HepG2 (cell line): ENCODE measurements at regions not wholly inside any gene's neighbourhood (a gene's known extent, or its start where the extent isn't known, plus 50 kb on each side); places are given as distances from the start of the nearest gene placed in this dataset.

ENCODE experiments used
- ATF1 ChIP-seq: IDR thresholded peaks from 2 replicates; pipeline ENCODE4 v1.6.1; 2016; ENCODE audit warnings: mild to moderate bottlenecking, control low read depth
- ESRRA ChIP-seq: sonication (generic); formaldehyde crosslinking; IDR thresholded peaks from 2 replicates; pipeline ENCODE4 v1.5.1; 2020; ENCODE audit warnings: mild to moderate bottlenecking, low read depth, missing genetic modification reagents
- FOXA3 ChIP-seq: IDR thresholded peaks from 2 replicates; pipeline ENCODE4 v1.6.1; 2016; ENCODE audit warnings: missing genetic modification reagents, missing compliant biosample characterization
- FOXO1 ChIP-seq: sonication (generic); formaldehyde crosslinking; IDR thresholded peaks from 2 replicates; pipeline ENCODE4 v1.4.0; 2020; ENCODE audit warnings: missing genetic modification reagents
- KLF15 ChIP-seq: sonication (generic); formaldehyde crosslinking; IDR thresholded peaks from 2 replicates; pipeline ENCODE4 v1.8.1; 2023; ENCODE audit warnings: borderline replicate concordance, mild to moderate bottlenecking, inconsistent platforms, missing genetic modification reagents, mixed read lengths
- NCOA1 ChIP-seq: sonication (generic); formaldehyde crosslinking; IDR thresholded peaks from 2 replicates; pipeline ENCODE4 v1.9.0; 2021; ENCODE audit warnings: missing genetic modification reagents
- POLR2AphosphoS5 ChIP-seq: IDR thresholded peaks from 2 replicates; pipeline ENCODE4 v1.6.1; 2012; ENCODE audit warnings: low read depth, low read length
- SNAPC2 ChIP-seq: sonication (generic); formaldehyde crosslinking; IDR thresholded peaks from 2 replicates; pipeline ENCODE4 v1.8.1; 2022; ENCODE audit warnings: mild to moderate bottlenecking, missing genetic modification reagents
- ZNF431 ChIP-seq: sonication (generic); formaldehyde crosslinking; IDR thresholded peaks from 2 replicates; pipeline ENCODE4 v1.9.0; 2022; ENCODE audit warnings: missing genetic modification reagents, low read depth, mild to moderate bottlenecking, borderline replicate concordance
- ZNF501 ChIP-seq: sonication (generic); formaldehyde crosslinking; IDR thresholded peaks from 2 replicates; pipeline ENCODE4 v1.5.1; 2020; ENCODE audit warnings: mild to moderate bottlenecking, moderate library complexity, missing genetic modification reagents
- ZNF550 ChIP-seq: sonication (generic); formaldehyde crosslinking; IDR thresholded peaks from 2 replicates; pipeline ENCODE4 v1.4.0; 2020; ENCODE audit warnings: mild to moderate bottlenecking, missing genetic modification reagents, borderline replicate concordance
- ZNF556 ChIP-seq: sonication (generic); formaldehyde crosslinking; IDR thresholded peaks from 2 replicates; pipeline ENCODE4 v1.4.0; 2020; ENCODE audit warnings: mild to moderate bottlenecking, missing genetic modification reagents, borderline replicate concordance
- TF ChIP-seq, protein P1 (sequence below): sonication (generic); formaldehyde crosslinking; IDR thresholded peaks from 2 replicates; pipeline ENCODE4 v1.5.1; 2020; ENCODE audit warnings: missing genetic modification reagents, mild to moderate bottlenecking, borderline replicate concordance
- TF ChIP-seq, protein P2 (sequence below): sonication (generic); formaldehyde crosslinking; IDR thresholded peaks from 2 replicates; pipeline ENCODE4 v1.5.0; 2020; ENCODE audit warnings: mild to moderate bottlenecking, missing genetic modification reagents, moderate library complexity
- TF ChIP-seq, protein P3 (sequence below): sonication (generic); formaldehyde crosslinking; IDR thresholded peaks from 2 replicates; pipeline ENCODE4 v1.4.0; 2020; ENCODE audit warnings: missing genetic modification reagents, low read depth, mild to moderate bottlenecking, borderline replicate concordance
- TF ChIP-seq, protein P4 (sequence below): fragments of 450-650 bp; IDR thresholded peaks from 2 replicates; pipeline ENCODE4 v1.6.1; 2017; ENCODE audit warnings: mild to moderate bottlenecking
- TF ChIP-seq, protein P5 (sequence below): sonication (generic); formaldehyde crosslinking; IDR thresholded peaks from 2 replicates; pipeline ENCODE4 v1.4.0; 2020; ENCODE audit warnings: mild to moderate bottlenecking, missing genetic modification reagents

DNA sequence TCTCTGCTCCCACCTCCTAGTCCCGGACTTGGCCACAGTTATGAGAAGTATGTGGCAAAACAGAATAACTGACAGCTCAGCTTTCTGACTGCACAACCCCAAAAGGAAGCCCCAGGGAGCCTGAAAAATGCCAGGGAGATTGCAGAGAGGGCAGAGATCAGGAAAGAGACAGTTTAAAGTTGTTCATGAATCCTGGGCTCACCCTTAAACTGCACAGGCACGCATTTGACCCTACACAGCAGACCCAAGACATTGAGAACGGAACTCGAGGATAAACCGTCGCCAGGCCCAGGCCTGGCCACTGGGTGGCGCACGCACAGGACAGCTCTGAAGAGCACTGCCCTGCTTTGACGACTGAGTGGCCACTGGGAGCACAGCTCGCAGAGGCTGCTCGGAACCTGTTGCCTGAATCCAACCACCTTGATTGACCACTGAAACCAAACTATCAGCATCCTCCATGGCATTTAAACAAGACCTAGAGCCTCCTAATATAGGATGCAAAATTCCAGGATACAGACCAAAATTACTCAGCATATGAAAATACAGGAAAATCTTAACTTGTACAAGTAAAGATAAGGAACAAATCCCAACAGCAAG is 114.0 kb downstream of the C16orf95 start (continued):
- TF ChIP-seq FOXA3, result 0 out of 2 replicates have a peak, but pooled peaks have one; percentile 35
- TF ChIP-seq, protein P1, sequence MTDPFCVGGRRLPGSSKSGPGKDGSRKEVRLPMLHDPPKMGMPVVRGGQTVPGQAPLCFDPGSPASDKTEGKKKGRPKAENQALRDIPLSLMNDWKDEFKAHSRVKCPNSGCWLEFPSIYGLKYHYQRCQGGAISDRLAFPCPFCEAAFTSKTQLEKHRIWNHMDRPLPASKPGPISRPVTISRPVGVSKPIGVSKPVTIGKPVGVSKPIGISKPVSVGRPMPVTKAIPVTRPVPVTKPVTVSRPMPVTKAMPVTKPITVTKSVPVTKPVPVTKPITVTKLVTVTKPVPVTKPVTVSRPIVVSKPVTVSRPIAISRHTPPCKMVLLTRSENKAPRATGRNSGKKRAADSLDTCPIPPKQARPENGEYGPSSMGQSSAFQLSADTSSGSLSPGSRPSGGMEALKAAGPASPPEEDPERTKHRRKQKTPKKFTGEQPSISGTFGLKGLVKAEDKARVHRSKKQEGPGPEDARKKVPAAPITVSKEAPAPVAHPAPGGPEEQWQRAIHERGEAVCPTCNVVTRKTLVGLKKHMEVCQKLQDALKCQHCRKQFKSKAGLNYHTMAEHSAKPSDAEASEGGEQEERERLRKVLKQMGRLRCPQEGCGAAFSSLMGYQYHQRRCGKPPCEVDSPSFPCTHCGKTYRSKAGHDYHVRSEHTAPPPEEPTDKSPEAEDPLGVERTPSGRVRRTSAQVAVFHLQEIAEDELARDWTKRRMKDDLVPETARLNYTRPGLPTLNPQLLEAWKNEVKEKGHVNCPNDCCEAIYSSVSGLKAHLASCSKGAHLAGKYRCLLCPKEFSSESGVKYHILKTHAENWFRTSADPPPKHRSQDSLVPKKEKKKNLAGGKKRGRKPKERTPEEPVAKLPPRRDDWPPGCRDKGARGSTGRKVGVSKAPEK, result no peak
- no peak for TF ChIP-seq ATF1
- TF ChIP-seq SNAPC2, result no peak
- no peak for TF ChIP-seq ZNF550 (CRISPR knock-in tag)
- TF ChIP-seq, protein P2, sequence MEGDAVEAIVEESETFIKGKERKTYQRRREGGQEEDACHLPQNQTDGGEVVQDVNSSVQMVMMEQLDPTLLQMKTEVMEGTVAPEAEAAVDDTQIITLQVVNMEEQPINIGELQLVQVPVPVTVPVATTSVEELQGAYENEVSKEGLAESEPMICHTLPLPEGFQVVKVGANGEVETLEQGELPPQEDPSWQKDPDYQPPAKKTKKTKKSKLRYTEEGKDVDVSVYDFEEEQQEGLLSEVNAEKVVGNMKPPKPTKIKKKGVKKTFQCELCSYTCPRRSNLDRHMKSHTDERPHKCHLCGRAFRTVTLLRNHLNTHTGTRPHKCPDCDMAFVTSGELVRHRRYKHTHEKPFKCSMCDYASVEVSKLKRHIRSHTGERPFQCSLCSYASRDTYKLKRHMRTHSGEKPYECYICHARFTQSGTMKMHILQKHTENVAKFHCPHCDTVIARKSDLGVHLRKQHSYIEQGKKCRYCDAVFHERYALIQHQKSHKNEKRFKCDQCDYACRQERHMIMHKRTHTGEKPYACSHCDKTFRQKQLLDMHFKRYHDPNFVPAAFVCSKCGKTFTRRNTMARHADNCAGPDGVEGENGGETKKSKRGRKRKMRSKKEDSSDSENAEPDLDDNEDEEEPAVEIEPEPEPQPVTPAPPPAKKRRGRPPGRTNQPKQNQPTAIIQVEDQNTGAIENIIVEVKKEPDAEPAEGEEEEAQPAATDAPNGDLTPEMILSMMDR, result peak; percentile 97
- no peak for TF ChIP-seq ZNF431
- no peak for TF ChIP-seq POLR2AphosphoS5
- TF ChIP-seq ESRRA, result no peak
- TF ChIP-seq, protein P3, sequence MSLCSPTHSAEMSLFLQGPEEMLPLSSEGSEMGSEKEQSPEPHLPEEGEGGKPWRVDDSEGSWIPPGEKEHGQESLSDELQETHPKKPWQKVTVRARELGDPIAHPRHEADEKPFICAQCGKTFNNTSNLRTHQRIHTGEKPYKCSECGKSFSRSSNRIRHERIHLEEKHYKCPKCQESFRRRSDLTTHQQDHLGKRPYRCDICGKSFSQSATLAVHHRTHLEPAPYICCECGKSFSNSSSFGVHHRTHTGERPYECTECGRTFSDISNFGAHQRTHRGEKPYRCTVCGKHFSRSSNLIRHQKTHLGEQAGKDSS (CRISPR knock-in tag), result peak; percentile 85; the same call in 1 of the 2 replicates
- TF ChIP-seq, protein P4, sequence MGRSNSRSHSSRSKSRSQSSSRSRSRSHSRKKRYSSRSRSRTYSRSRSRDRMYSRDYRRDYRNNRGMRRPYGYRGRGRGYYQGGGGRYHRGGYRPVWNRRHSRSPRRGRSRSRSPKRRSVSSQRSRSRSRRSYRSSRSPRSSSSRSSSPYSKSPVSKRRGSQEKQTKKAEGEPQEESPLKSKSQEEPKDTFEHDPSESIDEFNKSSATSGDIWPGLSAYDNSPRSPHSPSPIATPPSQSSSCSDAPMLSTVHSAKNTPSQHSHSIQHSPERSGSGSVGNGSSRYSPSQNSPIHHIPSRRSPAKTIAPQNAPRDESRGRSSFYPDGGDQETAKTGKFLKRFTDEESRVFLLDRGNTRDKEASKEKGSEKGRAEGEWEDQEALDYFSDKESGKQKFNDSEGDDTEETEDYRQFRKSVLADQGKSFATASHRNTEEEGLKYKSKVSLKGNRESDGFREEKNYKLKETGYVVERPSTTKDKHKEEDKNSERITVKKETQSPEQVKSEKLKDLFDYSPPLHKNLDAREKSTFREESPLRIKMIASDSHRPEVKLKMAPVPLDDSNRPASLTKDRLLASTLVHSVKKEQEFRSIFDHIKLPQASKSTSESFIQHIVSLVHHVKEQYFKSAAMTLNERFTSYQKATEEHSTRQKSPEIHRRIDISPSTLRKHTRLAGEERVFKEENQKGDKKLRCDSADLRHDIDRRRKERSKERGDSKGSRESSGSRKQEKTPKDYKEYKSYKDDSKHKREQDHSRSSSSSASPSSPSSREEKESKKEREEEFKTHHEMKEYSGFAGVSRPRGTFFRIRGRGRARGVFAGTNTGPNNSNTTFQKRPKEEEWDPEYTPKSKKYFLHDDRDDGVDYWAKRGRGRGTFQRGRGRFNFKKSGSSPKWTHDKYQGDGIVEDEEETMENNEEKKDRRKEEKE, result no peak
- TF ChIP-seq FOXO1, result peak; percentile 49; the same call in 1 of the 2 replicates
- no peak for TF ChIP-seq KLF15
- TF ChIP-seq, protein P5, sequence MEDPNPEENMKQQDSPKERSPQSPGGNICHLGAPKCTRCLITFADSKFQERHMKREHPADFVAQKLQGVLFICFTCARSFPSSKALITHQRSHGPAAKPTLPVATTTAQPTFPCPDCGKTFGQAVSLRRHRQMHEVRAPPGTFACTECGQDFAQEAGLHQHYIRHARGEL (CRISPR knock-in tag), result no peak
- no peak for TF ChIP-seq NCOA1 (CRISPR knock-in tag)
- TF ChIP-seq ZNF556 (CRISPR knock-in tag), result no peak
- TF ChIP-seq ZNF501 (CRISPR knock-in tag), result 0 out of 2 replicates have a peak, but pooled peaks have one; percentile 43
